GM12875 (cell line): ENCODE measurements at regions not wholly inside any gene's neighbourhood (a gene's known extent, or its start where the extent isn't known, plus 50 kb on each side); places are given as distances from the start of the nearest gene placed in this dataset.

Experiments used
- H3K4me3 ChIP-seq: one replicate; pipeline ENCODE4 v1.5.1; 2011; ENCODE audit warnings: low read depth, low read length, control low read depth
- TF ChIP-seq, protein P1 (sequence below): IDR thresholded peaks from 2 replicates; pipeline ENCODE4 v1.5.1; 2011; ENCODE audit warnings: low read depth, mild to moderate bottlenecking, control low read depth, inconsistent platforms, low read length, moderate library complexity, borderline replicate concordance; ENCODE audit not compliant: insufficient read depth

DNA sequence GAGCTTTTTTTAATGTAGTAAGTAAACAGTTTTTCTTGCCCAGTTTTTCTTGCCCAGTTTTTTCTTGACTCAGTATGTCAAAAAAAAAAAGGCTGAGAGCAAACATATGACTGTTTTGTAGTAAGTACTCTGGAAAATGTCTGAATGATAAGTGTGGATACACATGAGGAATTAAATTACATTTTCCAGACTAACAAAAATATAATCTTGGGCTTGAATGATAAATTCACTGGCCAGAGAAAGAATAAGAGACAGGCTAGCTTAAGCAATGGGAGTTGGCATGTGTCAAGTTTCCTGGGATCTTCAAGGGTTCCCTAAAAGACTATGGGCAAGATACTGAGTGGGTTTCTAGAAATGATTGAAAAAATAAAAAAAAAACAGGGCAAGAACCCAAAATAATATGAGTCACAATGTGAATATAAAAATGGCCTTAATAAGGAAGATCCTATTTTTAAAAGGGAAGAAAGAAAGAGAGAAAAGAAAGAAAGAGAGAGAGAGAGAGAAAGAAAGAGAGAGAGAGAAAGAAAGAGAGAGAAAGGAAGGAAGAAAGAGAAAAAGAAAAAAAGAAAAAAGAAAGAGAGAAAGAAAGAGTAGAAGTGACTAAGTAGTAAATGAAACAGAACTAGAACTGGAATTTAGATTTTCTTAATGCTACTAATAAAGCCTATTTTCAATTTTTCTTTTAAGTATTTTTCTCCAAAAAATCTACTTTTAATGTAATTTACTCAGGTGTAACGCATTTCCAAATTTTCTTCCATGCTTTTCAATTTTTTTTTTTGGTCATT lies 60.2 kb downstream of the TFPI2 start:
- H3K4me3 ChIP-seq, result no peak overlapping the region
- TF ChIP-seq, protein P1, sequence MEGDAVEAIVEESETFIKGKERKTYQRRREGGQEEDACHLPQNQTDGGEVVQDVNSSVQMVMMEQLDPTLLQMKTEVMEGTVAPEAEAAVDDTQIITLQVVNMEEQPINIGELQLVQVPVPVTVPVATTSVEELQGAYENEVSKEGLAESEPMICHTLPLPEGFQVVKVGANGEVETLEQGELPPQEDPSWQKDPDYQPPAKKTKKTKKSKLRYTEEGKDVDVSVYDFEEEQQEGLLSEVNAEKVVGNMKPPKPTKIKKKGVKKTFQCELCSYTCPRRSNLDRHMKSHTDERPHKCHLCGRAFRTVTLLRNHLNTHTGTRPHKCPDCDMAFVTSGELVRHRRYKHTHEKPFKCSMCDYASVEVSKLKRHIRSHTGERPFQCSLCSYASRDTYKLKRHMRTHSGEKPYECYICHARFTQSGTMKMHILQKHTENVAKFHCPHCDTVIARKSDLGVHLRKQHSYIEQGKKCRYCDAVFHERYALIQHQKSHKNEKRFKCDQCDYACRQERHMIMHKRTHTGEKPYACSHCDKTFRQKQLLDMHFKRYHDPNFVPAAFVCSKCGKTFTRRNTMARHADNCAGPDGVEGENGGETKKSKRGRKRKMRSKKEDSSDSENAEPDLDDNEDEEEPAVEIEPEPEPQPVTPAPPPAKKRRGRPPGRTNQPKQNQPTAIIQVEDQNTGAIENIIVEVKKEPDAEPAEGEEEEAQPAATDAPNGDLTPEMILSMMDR, result no peak

GRCh38 chr7:93828260-93828659 lies 62.3 kb downstream of the TFPI2 start:
- TF ChIP-seq, protein P1, result no peak
- no peak overlapping the region for H3K4me3 ChIP-seq

- TF ChIP-seq, protein P1, result no peak
- H3K4me3 ChIP-seq, result no peak overlapping the region
These were observed 66.9 kb downstream of the TFPI2 start for GRCh38 chr7:93823621-93824020.

DNA sequence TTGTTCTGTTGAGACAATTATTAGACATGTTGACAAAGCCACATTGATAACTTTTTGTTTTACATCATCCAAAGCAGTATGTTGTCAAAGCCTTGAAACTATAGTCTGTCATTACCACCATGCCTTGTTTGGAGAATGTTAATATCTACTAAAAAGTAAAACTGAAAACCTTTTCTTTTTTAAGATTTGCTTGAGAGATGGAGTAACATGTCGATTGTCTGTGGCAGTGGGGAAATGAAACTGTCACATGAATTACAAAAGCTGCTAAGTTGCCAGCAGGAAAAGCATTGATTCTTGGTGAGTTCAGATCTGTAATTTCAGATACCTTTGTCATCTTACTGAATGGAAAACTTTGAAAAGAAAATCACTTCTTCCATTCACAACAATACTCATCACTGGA lies 69.1 kb downstream of the TFPI2 start:
- H3K4me3 ChIP-seq, result no peak overlapping the region
- TF ChIP-seq, protein P1, result no peak

- no peak overlapping the region for H3K4me3 ChIP-seq
- TF ChIP-seq, protein P1, result no peak
These were observed 70.9 kb downstream of the TFPI2 start for GRCh38 chr7:93819699-93820098.

- TF ChIP-seq, protein P1, result no peak
These were observed 73.0 kb downstream of the TFPI2 start for GRCh38 chr7:93817526-93817925.

DNA sequence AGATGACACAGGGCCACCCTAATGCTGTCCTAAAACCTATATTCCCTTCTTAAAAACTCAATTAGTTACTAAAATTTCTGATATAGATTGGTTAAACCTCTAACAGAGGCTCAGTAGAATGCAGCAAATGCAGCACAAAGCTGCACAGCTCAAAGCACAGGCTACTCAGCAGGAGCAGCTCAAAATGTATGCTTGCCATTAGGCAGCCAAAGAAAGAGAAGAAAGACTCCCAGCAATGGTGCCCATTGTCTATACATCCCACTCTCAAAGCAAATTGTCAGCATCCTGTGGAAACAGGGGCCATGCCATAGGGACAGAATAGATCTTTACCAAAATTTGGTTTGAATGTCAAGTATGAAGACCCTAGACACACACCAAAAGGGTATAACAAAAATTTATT lies 73.5 kb downstream of the TFPI2 start:
- TF ChIP-seq, protein P1, result no peak
- H3K4me3 ChIP-seq, result no peak overlapping the region

More at GRCh38 chr7:93817526-93817925, 73.0 kb downstream of the TFPI2 start:
- no peak overlapping the region for H3K4me3 ChIP-seq
